HG03575 (cell line): ENCODE measurements at regions not wholly inside any gene's neighbourhood (a gene's known extent, or its start where the extent isn't known, plus 50 kb on each side); places are given as distances from the start of the nearest gene placed in this dataset.
"Not testable (repeated sequence)": the region's sequence is repeated elsewhere in the genome, so short reads cannot be mapped to it uniquely, and the experiment has no call there.

Experiments used
- ATAC-seq: cut with Tn5 transposase; IDR thresholded peaks from one replicate; pipeline ENCODE4 v1.9.1; 2021; ENCODE audit not compliant: unreplicated experiment, insufficient number of reproducible peaks, low FRiP score; ENCODE audit errors: extremely low read depth

DNA sequence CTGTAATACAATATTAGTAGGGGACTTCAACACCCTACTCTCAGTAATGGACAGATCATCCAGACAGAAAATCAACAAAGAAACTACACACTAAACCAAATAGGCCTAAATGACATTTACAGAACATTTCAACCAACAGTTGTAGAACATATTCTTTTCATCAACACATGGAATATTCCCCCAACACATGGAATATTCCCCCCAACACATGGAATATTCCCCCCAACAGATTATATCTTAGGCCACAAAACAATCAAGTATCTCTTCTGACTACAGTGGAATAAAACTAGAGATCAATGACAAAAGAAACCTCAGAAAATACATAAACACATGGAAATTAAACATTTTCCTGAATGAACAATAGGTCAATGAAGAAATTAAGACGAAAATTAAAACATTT lies 187.2 kb upstream of the RBBP8 start:
- no peak for ATAC-seq

DNA sequence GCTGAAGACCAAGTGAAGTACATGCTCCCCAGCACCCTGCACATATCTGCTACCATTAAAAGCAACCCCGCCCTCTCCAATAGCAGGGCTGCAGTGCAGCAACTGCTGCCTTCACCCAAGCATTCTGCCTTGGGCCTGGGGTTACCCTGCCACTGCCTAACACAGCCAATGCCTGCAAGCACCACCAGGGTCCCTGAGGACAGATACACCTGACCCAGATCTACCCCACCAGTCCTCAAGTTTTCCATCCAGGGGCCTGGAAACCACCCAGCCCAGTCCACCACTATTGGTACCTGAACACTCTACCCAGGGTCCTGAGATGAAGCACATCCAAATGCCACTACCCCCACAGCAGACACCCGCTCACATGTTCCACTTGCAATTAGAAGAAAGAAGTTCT lies 181.1 kb upstream of the RBBP8 start:
- no peak for ATAC-seq

DNA sequence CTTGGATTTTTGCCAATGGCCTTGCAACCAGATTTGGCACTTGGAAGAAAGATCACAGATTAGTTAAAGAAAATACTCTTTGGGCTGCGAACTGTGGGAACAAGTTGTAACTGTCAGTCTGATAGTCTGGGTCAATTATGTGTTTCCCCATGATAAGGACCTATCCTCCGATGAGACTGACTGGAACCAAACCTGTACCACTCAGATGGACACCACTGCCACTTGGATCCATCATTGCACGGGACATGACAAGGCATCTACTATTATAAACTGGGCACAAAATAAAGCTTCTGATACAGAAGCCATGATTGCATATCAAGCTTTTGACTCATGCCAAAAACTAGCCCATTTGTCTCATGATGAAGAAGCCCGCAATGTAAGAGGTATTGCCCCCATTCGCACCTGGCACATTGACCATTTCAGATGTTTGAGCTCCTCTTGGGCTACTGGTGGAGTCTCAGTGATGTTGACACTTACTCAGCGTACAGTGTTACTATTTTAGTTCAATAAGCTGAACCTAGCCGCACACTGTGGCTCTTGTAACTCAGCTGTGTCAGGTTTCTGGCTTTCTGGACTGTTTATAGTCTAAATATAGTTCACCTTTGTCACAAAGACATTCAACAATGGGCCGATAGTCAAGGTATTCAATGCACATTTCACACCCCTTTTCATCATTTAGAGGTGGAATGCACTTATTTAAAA lies 179.8 kb upstream of the RBBP8 start:
- no peak for ATAC-seq

DNA sequence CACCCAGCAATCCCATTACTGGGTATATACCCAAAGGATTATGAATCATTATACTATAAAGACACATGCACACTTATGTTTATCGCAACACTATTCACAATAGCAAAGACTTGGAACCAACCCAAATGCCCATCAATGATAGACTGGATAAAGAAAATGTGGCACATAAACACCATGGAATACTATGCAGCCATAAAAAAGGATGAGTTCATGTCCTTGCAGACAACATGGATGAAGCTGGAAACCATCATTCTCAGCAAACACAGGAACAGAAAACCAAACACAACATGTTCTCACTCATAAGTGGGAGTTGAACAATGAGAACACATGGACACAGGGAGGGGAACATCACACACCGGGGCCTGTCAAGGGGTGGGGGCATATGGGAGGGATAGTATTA lies 169.1 kb upstream of the RBBP8 start:
- not testable (repeated sequence) for ATAC-seq

DNA sequence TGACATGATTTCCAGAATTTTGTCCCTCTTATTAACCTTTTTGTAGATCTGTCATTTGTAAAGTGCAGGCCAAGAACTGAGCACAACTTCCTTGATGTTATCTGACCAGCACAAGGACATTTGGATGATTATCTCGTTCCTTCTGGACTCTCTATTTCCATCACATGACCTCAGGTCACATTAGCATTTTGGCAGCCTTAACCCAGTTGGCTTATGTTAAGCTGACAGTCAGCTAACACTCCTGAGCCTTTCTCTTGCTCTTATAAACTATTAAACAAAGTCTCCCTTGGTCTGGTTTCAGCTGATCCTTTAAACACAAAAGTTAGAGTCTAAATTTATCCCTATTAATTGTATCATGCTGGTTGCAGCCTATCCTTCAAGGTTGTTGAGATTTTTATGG lies 167.2 kb upstream of the RBBP8 start:
- ATAC-seq: no peak

DNA sequence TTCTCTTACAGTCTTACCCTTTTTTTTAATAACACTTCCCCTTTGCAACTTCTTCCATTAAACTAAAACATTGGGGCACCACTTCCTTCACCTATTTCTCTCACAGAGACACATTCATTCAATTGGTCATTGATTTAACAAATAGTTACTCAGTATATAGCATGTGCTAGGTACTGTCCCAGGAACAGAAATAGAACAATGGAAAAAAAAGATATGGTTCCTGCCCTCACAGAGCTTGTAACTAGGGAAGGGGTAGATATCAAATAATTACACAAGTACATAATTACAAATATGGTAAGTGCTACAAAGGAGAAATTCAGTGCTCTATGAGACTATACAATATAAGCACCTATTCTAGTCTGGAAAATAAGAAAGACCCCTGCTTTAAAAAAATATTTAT lies 165.5 kb upstream of the RBBP8 start:
- no peak for ATAC-seq

DNA sequence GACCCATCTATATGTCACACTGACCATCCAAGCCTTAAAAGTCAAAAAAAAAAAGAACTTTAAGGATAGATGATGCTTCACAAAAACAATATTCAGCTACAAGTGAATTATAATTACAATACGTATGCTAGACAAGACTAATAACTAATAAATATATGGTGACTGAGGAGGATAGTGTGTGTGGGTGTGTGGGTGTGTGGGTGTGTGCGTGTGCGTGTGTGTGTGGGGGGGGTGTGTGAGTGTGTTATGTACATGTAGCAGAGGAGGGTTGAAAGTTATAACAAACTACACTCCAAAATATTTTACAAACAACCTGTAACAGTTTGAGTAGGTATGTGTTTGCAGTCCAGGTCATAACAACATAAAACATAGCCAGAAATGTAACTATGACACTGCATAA lies 159.2 kb upstream of the RBBP8 start:
- no peak for ATAC-seq

DNA sequence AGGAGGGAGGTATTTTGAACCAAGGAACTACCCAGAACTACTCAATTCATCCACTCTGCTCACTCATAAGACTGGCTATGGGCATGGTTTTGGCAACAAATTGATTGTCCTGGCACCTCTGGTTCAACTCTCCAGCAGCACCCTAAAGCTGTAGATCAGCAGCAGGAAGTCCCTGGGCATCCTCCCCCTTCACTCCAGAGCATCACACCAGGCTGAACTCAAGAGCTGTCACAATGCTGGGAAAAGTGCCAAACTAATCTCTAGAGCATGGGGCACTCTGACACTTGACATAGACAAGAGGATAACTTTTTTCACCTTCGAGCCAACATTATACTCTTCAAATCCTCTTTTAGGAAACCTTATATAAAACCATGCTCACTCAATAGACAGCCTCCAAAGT lies 154.1 kb upstream of the RBBP8 start:
- ATAC-seq: no peak

DNA sequence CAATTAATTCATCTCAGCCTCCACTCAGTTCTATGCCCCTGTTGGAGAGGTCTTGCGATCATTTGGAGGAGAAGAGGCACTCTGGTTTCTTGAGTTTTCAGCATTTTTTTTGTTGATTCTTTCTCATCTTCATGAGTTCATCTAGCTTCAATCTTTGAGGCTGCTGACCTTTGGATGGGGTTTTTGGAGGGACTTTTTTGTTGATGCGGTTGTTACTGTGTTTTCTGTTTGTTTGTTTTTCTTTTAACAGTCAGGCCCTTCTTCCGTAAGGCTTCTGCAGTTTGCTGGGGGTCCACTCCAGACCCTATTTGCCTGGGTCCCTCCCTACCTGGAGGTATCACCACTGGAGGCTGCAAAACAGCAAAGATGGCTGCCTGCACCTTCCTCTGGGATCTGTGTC lies 149.9 kb upstream of the RBBP8 start:
- no peak for ATAC-seq

DNA sequence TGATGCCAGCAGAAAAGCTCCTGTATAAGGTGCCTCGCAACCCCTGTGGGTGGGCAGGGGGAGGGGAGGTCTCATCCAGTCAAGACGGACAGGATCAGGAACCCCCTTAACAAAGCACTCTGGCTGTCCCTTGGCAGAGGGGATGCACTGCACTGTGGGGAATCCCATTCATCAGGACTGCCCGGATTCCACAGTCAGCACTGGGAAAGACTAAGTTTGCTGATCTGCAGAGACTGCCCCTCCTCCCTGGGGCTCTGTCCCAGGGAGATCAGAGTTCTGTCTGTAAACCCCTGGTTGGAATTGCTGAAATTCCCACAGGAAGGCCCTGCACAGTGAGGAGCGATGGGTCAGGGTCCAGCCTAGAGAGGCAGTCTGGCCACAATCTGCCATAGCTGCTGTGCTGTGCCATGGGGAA lies 149.5 kb upstream of the RBBP8 start:
- ATAC-seq: no peak

DNA sequence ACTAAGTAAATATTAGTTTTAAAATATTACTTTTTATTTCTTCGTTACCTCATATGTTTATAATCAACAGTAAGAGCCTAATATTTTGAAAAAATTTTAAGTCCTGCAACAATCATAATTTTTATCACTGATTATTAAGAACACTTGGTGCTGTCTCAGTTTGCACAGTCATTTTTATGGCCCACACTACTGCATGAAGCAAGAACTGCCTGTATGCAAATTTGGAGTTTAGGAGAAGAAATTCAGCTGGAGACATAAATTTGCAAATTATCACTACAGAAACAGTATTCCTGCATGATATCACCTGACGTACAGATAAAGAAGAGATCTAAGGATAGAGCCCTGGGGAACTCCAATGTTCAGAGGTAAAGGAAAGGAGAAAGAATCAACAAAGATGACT lies 144.1 kb upstream of the RBBP8 start:
- ATAC-seq: no peak

DNA sequence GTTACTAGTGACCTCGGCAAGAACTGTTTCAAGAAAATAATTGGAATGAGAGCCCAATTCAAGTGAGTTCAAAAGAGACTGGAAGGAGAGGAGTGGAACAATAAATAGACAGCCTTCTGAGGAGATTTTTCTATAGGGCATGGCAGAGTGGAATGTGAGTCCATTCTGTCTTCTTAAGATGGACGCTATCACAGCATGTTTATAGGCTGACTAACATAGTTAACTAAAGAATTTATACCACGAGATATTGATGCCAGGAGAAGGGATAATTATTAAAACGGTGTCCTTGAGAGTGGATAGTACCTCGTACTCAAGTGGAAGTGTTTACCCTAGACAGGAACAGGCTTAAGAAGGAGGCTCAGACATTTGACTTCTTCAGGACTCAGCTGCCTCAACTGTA lies 143.5 kb upstream of the RBBP8 start:
- ATAC-seq: no peak

DNA sequence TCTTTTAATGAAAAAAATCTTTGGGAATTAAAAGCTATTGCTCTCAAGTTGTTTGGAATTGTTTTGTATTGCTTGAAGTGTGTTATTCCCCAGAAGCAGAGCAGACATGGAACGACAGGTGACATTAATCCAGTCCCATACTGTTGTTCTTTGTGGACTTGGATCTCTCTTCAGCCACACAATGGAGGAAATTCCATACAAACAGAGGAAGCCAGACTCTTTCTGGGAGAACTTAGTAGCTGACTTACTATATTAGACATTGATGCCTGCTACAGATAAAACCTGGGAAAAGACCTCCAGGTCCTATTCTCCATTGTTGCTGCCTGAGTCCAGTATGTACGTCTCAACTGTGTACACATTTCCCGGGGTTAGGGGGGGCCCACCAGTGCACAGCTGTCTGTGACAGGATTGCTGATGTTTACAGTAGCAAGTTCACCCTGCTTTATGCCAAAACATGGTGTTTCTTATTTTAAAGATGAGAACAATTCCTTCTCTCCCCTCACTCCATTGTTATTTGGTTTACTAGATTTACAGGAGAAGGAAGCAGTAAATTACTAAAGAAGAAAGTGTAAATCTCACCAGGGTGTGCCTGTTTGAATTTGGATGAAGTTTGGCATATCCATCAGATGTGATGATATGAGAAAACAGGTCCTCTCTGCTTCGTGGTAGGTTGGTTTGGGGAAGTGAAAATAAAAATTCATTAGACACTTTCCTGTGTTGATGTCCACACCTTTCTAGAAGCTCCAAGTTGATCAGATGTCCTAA lies 142.4 kb upstream of the RBBP8 start:
- ATAC-seq: no peak

DNA sequence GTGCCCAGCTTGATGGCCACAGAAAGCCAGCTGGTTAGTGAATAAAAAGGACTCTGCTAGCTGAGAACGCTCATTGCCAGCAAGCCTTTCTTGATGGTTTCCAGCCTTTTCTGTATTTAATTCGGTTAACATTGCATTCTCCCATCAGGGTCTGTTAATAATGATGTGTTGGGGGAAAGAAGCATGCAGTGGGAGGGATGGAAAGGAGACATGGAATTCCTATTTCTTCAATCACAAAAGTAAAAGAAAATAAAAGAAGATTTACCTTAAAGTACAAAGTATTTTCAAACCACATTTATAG lies 141.9 kb upstream of the RBBP8 start:
- no peak for ATAC-seq

DNA sequence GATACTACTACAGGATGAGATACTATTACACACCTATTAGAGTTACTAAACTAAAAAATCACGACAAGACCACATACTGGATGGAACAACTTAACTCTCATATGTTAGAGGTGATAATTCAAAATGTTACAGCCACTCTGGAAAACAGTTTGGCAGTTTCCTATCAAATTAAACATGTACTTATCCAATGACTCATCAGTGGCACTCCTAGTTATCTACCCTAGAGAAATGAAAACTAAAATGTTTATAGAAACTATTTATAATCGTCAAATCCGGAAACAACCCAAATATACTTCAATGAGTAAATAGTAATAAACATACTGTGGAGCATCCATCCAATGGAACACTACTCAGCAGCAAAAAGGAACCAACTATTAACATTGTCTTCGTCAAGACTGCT lies 137.0 kb upstream of the RBBP8 start:
- ATAC-seq: no peak

DNA sequence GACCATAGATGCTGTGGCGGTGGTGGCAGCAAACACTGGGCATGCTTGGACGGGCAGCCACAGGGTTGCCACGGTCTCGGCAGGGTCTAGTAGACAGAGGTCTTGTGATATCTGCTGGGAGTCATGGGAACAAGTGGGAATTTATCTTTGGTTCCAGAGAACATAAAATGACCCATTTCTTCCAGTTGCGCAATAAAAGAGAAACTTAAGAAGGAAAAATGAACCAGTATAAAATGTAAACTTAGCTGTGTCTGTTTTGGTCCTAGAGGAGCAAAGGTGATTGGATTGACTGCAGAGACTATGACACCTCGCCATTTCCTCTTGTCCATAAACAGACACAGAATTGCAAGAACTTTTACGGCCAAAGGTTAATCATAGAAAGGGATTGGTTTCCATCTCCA lies 132.6 kb upstream of the RBBP8 start:
- ATAC-seq: no peak

DNA sequence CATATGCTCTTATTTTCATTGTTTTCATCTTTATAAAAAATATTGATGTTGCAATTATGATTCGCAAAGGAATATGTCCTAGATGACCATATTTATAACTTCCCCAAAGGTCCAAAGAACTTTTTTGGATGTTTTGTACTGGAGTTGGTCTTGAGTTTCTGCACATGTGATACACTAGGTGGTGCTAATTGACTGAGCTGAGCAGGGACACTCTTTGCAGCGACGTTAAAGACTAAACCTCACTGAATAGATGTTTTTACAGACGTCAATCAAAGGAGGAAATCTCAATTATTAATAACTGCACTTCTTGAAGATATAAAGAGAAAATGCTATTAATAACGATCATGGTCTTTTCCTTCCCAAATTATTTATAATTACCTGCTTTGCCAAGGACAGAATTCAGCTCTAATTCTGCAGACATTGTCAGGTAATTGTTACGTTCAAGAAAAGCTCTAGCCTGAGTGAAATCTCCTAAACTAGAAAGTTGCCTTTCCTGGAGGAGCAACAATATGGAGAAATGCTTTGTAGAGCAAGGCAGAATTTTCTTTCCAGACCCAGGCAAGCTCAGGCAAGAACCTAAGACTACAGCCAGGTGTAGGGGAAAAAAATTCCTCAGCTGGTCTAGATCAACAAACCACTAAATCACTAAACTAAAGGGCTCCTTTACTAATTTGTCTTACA lies 119.3 kb upstream of the RBBP8 start:
- no peak for ATAC-seq

DNA sequence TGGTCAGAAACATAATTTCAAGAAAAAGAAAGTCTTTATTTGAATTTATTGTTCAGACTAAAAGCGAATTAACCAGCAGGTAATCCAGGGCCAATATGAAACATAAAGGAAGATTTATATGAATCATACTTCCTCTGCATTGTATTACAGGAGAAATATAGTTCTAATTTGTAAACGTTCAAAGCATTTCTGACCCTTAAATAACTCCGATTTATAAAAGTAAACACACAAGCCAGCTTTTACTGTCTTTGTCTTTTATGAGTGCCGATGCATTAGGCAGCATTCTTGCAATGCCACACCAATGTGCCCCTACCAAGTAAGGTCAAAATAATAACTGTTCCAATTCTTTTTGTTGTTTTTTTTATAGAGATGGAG lies 118.8 kb upstream of the RBBP8 start:
- ATAC-seq: no peak

DNA sequence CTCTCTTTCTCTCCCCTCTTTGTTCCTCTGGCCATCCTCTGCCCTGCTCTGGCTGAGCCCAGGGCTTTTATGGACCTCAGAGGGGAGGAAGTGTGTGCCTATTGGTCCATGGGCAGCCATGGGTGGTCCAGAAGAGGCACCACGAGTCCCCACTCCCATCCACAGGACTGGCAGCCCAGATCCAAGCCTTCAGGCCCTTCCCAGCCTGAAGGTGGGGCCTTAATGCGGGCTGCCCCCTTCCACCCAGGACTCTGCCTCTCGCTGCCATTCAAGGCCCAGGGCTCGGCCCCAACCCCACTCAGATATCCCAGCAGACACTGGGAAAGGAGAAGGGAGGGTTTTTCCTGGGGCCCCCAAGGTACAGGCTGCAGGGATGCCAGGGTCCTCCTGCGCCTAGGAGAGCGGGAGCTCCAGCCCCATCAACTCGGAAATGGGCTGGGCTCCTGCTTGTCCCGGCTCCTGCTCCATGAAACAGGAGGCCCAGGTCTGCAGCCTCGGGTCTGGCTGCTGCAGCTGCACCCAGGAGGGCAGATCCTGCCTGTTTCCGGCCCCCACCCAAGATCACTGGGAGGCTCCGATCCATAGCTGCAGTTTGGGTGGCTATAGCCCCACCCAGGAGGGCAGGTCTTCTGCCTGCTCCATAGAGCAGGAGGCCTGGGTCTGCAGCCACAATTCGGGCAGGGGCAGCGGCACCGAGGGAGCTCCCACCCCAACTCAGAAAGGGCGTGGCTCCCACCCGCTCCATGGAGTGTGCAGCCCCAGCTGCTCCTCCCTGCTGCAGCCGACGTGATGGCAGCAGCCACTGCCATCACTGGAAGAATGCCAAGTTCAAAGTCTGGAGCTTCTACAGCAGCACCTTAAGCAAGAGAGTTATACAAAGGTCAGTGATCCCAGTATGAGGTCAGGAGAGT lies 116.6 kb upstream of the RBBP8 start:
- ATAC-seq: no peak

DNA sequence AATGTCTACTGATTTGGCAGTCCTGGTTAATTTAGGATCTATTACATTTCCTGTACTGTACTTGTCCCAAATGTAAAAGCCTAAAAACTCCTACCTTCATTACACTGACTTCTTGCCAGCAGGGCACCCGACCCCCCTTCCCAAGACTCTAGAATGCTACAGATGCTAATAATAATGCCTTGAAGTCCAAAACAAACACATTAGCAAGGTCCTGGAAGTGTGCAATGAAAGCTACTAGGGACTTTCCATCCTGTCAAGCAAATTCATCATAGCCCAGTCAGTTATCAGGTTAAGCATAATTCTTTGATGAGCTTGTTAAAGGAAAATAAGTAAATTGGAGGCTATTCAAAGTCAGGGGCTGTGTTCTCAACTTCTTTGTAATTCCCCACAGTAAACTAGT lies 115.3 kb upstream of the RBBP8 start:
- ATAC-seq: no peak
